Heart right ventricle (tissue), 16 donors: ENCODE measurements at regions not wholly inside any gene's neighbourhood (a gene's known extent, or its start where the extent isn't known, plus 50 kb on each side); places are given as distances from the start of the nearest gene placed in this dataset.

ENCODE experiments used
- ATAC-seq, 8 donors: fragments of 200-7000 bp; cut with Tn5 transposase; one replicate each; pipeline ENCODE4 v1.9.1; 2020; ENCODE audit warnings: mild to moderate bottlenecking in 8 of 8, moderate library complexity in 8 of 8, moderate number of reproducible peaks in 1 of 8
- DNase-seq, 2 donors: peaks; one replicate each; pipeline ENCODE4 v3.0.0-alpha.2; 2020
- H3K27ac ChIP-seq, 10 donors: fragments of 200-600 bp; sonication (generic) in 2 of 10; one replicate each; pipeline versions ENCODE4 v1.5.0 to v1.8.0; 2020 to 2022; ENCODE audit warnings: mild to moderate bottlenecking in 3 of 10
- H3K27me3 ChIP-seq, 7 donors: fragments of 200-600 bp; one replicate each; pipeline ENCODE4 v1.8.0; 2021 to 2022; ENCODE audit warnings: mild to moderate bottlenecking in 2 of 7
- H3K36me3 ChIP-seq, 9 donors: fragments of 200-600 bp; sonication (generic) in 1 of 9; one replicate each; pipeline versions ENCODE4 v1.5.0 to v1.8.0; 2020 to 2022; ENCODE audit warnings: mild to moderate bottlenecking in 2 of 9
- H3K4me1 ChIP-seq, 9 donors: fragments of 200-600 bp; sonication (generic) in 1 of 9; one replicate each; pipeline versions ENCODE4 v1.5.0 to v1.8.0; 2020 to 2022; ENCODE audit warnings: mild to moderate bottlenecking in 4 of 9
- H3K4me3 ChIP-seq, 10 donors: fragments of 200-600 bp; sonication (generic) in 2 of 10; one replicate each; pipeline versions ENCODE4 v1.5.0 to v1.8.0; 2020 to 2022; ENCODE audit warnings: mild to moderate bottlenecking in 7 of 10, moderate library complexity in 2 of 10
- H3K9me3 ChIP-seq, 11 donors: fragments of 200-600 bp in 10 of 11; sonication (generic) in 2 of 11; one replicate each; pipeline versions ENCODE4 v1.5.0 to v1.8.0; 2013 to 2022; ENCODE audit warnings: mild to moderate bottlenecking in 2 of 11, control low read depth in 1 of 11, moderate library complexity in 1 of 11
- CTCF ChIP-seq, 9 donors: fragments of 200-600 bp; sonication (generic) in 2 of 9; IDR thresholded peaks; one replicate each; pipeline versions ENCODE4 v1.5.0 to v1.8.0; 2021 to 2022; ENCODE audit warnings: antibody characterized with exemption in 9 of 9, mild to moderate bottlenecking in 5 of 9, moderate library complexity in 1 of 9
- WGBS, 2 donors: extraction: QIAGEN DNeasy Blood & Tissue Kit; methylation state at CpG; one replicate each; pipeline ENCODE4 v1.1.7; 2013; ENCODE audit warnings: inconsistent platforms in 1 of 2; 5-methylcytosine and 5-hydroxymethylcytosine counted together
- intact Hi-C, 10 donors: fragments of 100-400 bp; cut with DNase I; formaldehyde crosslinking; loops; one replicate each; pipeline versions ENCODE4 v1.11.1 to v1.14.2; 2022
- donor health status: Arrhythmogenic right ventricular cardiomyopathy.
- donor health status: ischemic (EF 13 %, LVEDD 7.1; RV severe dilation, severe dysfunction).
- donor health status: healthy with polysubstance abuse.
- donor health status: DM: no; HTN: yes; CAD: no.
- donor health status: DM: no; HTN: no; CAD: no.
- donor health status: ischemic (EF 25% LVEDD 6.9; RV normal size, moderate dysfunction).
- donor health status: ischemic (EF 25% LVEDD 5.7; RV mildly dilated, moderate dysfunction).
- donor health status: healthy.
- donor health status: DM: yes; HTN: yes; CAD: no.
- donor health status: Ischemic cardiomyopathy.
- donor health status: ischemic (EF 35%, LVEDD 5.7; RV mildly dilated, moderate dysfunction).
- donor health status: nonischemic (EF 11% LVEDD 7.7; RV severe dilation, severe dysfunction).
- donor health status: DM: yes; HTN: yes; CAD: no.
- donor health status: PGD.
- donor health status: ischemic (EF 29% LVEDD 5.4; RV normal size, mild dysfunction).
- donor health status: nonischemic (EF 23%, LVEDD 6.1; RV moderate dilation, normal function).

DNA sequence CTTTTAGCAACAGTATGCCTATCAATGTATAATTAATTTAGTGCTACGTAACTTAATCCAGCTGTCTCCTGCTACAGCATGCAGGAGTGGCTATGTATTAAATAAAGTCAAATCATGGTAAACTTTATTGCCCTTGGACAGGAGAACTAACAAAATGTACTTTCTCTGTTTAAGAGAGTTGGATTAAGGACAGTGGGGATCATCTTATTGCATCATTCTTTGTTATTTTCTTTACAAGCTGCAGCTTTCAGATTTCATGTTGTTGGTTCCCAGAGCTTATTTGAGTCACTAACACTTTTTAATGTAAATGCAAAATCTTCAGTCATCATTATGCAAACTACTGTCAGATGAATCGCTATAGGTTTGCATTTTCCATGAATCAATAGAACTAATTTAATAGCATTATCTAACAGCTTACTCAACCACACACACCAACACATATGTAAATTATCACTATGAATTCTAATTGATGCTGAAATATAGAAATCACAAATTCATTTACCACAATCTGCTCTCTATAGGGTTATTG lies 424.7 kb downstream of the MMUT start:
- Histone ChIP-seq H3K36me3 (no peaks in the 10 kb centered on the region), H3K27ac (no peak overlapping the region), H3K9me3 (peaks cover 0 to 13% (median 0%) of the 10 kb centered on the region in 11 donors), H3K27me3 (no peaks in the 10 kb centered on the region), H3K4me1 (no peaks in the 10 kb centered on the region), H3K4me3 (no peak overlapping the region)
- no peak for TF ChIP-seq CTCF (IDR thresholded peaks at IDR 0.05)
- WGBS, 2 donors, result 89 to 94% methylated on average over 2 of the region's 2 CpGs
- DNase-seq, result no peak
- intact Hi-C loops, result no loop called here
- ATAC-seq, result no peak

DNA sequence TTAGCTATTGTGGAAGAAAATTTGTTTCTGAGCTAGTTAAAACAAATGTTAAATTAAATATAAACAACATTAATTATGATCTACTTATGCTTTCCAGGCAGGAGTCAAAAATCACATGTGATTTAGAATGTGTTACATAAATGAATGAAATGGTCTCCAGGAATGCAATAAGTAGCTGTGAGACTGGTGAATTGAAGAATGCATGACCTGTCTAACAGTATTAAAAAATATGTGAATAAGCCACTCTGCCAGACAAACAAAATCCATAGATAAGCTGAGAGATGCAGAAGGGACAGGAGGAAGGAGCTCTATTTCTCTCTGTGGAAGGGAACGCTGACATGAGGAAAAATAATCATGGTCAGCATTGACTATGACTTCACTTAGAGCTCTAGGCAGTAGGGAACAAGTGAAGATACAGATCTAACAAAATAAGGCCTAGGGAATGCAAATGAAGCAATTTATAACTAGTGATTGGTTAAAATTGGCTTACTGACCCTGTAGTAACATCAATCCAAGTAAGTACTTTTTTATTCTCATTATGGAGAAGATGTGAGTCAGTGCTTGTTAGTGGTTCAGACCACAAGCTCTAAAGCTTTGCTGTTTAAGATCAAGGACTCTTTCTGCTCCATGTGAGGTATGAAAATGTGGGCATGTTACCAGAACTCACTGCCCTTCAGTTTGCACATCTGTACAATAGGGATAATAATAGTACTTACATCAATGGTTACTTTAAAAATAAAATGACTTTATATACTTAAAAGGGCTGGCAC lies 432.6 kb downstream of the MMUT start:
- Histone ChIP-seq H3K27ac (no peak overlapping the region), H3K4me3 (no peak overlapping the region), H3K4me1 (no peaks in the 10 kb centered on the region), H3K36me3 (no peaks in the 10 kb centered on the region), H3K9me3 (peaks cover 0 to 8% (median 0%) of the 10 kb centered on the region in 11 donors), H3K27me3 (no peaks in the 10 kb centered on the region)
- WGBS, 2 donors, result 62 to 69% methylated on average over 1 of the region's 1 CpG
- intact Hi-C loops, result no loop called here
- no peak for DNase-seq
- TF ChIP-seq CTCF (IDR thresholded peaks at IDR 0.05), result no peak
- no peak for ATAC-seq

GRCh38 chr6:49027644-49028043 lies 435.4 kb downstream of the MMUT start:
- no peak for ATAC-seq
- WGBS, 2 donors, result 80 to 81% methylated on average over 2 of the region's 2 CpGs
- no peaks in the 10 kb centered on the region for H3K4me1 ChIP-seq

More at GRCh38 chr6:49027644-49028043, 435.4 kb downstream of the MMUT start:
- intact Hi-C loops, result no loop called here
- Histone ChIP-seq H3K4me3 (no peak overlapping the region), H3K27me3 (no peaks in the 10 kb centered on the region), H3K9me3 (peaks cover 0 to 8% (median 0%) of the 10 kb centered on the region in 11 donors), H3K27ac (no peak overlapping the region), H3K36me3 (no peaks in the 10 kb centered on the region)
- no peak for TF ChIP-seq CTCF (IDR thresholded peaks at IDR 0.05)
- no peak for DNase-seq
